ENCODE measurements at regions not wholly inside any gene's neighbourhood (a gene's known extent, or its start where the extent isn't known, plus 50 kb on each side); places are given as distances from the start of the nearest gene placed in this dataset.

GRCh38 chr10:56605051-56605450, 244.0 kb upstream of the ZWINT start:
- no peak for DNase-seq (ENCODE audit: low spot score)

DNA sequence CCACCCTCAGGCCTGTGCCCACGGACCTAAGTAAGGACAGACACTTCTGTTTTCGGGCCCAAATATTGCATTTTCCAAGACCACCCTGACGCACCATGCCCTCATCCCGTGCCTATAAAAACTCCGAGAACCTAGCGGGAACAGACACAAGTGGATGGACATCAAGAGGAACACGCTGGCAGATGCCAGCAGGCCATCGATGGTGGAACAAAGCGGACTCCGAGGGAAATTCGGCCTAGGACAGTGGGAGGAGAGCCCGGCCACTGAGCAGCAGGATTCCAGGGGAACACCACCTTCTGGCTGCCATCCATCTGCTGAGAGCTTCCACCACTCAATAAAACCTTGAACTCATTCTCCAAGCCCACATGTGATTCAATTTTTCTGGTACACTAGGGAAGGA, 243.6 kb upstream of the ZWINT start:
- DNase-seq (ENCODE audit: low spot score): no peak

DNA sequence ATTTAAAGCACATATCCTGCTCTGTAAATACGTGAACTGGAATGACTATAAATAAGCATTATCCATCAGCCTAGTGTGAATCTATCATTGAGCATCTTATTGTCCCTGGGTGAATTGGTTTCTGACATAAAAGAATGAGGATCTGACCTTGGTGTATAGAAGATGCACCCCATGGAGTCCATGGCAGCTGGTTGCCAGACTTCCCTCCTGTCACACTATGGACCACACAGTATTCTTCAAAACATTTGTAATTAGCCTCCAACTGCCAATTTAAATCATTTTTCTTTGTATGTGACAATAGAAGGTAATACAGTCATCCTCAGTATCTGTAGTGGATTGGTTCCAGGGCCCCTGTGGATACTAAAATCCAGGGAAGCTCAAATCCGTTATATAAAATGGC, 238.1 kb upstream of the ZWINT start:
- no peak for DNase-seq (ENCODE audit: low spot score)

DNA sequence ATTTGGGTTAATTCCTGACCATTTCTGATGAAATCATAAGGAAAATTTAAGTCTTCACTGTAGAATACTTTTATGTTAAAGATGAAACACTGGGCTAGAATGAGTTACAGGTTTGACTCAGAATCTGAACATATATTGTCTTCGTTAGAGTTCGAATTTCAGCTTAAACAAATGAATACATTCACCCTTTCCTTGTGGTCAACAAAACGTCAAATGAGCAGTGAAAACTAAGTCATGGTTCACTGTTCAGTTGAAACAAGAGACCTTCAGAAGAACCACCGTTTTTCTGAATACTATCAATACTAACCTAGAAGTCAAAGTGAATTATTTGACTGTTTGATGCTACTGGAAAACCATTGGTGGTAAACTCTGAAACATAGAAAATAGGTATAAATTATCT, 235.2 kb upstream of the ZWINT start:
- DNase-seq (ENCODE audit: low spot score): no peak

GRCh38 chr10:56593120-56593519, 232.1 kb upstream of the ZWINT start:
- no peak for DNase-seq (ENCODE audit: low spot score)

DNA sequence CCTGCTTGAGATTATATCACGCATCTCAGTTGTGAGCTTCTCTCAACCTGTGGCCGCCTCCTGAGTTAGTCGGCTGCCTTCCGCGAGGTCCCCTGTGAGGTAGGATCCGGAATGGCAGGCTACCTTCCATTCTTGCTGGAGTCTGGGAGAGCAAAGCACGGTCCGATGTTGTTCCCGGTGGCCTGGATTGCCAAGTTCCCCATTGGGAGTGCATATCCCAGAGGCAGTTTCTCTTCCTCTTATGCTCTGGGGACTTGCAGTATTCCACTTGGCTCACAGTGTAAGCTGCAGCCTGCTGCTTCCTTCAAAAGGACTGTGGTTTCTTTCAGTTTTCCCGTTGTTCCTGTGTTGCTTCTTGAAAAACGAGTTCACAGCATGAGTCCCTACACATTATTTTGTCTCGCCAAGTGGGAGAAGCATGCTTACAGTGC, 225.4 kb upstream of the ZWINT start:
- DNase-seq (ENCODE audit: low spot score): no peak

GRCh38 chr10:56585447-56586171, 224.6 kb upstream of the ZWINT start:
- no peak for DNase-seq (ENCODE audit: low spot score)

GRCh38 chr10:56583316-56583715, 222.3 kb upstream of the ZWINT start:
- DNase-seq (ENCODE audit: low spot score): no peak

GRCh38 chr10:56567580-56567979, 206.5 kb upstream of the ZWINT start:
- no peak for DNase-seq (ENCODE audit: low spot score)

GRCh38 chr10:56561336-56561735, 200.3 kb upstream of the ZWINT start:
- no peak for DNase-seq (ENCODE audit: low spot score)

DNA sequence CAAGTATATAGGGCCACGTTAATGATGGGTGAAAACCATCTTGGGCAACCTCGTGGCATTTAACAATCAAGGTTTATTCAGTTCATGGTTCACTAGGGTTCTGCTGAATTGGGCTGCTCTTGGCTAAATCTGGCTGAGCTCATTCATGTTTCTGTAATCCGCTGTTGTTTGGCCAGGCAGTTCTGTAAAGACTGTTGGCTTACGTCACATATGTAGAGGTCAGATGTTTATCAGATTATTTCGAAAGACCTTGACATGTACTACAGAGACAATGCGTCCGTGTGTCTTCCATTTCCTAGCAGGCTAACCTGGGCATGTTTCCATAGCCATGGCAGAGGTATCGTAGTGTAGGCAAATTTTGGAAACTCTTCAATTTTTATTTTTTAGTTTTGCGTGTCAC, 190.0 kb upstream of the ZWINT start:
- DNase-seq (ENCODE audit: low spot score): no peak

DNA sequence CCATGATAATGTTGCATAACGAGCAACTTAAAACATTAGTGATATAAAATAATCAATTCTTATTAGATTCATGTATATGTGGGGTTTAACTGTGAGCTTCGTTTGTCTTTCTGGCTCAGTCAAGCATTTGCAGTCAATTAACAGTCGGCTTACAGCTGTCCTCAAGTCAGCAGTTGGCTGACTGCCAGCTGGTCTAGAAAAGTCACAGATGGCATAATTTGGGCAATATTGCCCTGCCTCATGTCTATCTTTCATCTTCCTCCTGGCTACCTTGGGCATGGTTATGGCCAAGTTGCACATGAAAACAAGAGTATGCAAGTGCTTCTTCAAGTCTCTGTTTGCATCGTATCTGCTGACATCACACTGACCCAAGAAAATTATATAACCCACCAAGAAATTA, 186.1 kb upstream of the ZWINT start:
- no peak for DNase-seq (ENCODE audit: low spot score)

DNA sequence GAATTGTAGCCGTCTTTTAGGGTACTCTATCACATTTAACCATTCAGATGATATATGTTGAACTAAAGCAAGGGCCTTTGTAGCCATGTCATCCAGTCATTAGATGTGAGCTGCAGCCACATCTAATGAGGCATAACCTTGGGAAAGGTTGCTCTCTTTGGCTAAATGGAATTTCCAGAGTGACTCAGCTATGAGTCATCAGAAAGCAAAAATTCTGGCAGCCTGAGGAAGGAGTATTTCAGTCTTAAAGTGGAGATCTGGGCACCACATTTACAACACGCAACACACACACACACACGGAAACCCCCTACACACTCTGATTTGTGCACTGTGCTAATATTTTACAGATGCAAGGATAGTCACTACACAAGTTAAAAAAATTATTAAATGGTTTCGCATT, 176.9 kb upstream of the ZWINT start:
- DNase-seq (ENCODE audit: low spot score): no peak

DNA sequence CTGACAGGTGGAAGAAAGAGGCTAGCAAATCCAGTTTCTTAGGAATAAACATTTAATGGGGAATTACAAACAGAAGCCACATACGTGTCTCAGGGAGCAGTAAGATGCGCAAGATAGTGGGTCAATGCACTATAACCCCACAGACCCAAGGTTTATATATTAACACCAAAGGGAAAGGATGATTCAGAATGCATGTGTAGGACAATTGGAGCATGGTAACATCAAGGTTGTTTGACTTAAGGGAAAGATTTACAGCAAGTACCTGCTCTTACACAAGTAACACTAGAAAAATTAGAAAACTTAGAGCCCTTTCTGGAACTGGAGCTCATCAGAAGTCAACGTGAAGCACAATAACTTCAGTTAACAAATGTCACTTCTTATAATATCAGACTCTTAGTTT, 161.1 kb upstream of the ZWINT start:
- DNase-seq (ENCODE audit: low spot score): no peak

DNA sequence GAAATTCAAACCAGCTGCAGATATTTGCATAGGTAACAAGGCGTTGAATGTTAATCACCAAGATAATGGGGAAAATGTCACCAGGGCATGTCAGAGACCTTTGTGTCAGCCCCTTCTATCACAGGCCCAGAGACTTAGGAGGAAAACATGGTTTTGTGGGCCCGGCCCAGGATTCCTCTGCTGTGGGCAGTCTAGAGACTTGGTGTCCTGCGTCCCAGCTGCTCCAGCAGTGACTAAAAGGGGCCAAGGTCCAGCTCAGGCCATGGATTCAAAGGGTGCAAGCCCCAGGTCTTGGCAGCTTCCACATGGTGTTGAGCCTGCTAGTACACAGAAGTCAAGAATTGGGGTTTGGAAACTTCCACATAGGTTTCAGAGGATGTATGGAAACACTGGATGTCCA, 147.5 kb upstream of the ZWINT start:
- DNase-seq (ENCODE audit: low spot score): no peak

- no peak for DNase-seq (ENCODE audit: low spot score)
These were observed 146.0 kb upstream of the ZWINT start for GRCh38 chr10:56507033-56507432.

- no peak for DNase-seq (ENCODE audit: low spot score)
These were observed 144.5 kb upstream of the ZWINT start for GRCh38 chr10:56505555-56505954.

DNA sequence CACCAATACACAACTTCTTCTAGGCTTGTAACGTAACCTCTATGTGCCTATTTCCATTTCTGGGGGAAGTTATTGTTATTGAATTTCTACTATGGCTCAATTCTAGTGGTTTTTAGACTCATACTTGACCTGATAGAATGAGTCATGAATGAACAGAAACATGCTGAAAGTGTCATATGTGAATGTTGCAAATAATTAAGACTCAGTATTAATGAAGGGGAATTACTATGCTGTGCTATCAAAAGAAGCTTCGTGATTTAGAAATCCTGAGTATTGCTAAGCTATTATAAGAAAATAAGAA, 135.1 kb upstream of the ZWINT start:
- no peak for DNase-seq (ENCODE audit: low spot score)

GRCh38 chr10:56487746-56488145, 126.7 kb upstream of the ZWINT start:
- DNase-seq (ENCODE audit: low spot score): no peak

GRCh38 chr10:56481521-56482091, 120.5 kb upstream of the ZWINT start:
- no peak for DNase-seq (ENCODE audit: low spot score)

DNA sequence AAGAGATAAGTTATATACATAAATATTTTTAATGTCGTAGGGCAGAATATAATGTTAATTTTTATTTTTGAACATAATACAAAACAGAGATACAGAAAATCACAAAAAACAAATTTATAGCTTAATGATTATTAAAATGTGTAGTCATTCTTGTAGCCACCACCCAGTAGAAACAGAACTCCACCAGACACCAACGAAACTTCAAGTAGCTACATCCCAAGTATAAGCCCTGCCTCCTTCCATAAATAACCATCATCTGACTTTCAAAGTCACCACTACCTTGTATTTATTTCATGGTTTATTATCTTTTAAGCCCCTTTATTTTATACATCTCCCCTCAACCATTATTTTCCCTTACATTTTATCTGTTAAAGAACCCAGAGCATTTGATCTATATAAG, 111.9 kb upstream of the ZWINT start:
- DNase-seq (ENCODE audit: low spot score): no peak

DNA sequence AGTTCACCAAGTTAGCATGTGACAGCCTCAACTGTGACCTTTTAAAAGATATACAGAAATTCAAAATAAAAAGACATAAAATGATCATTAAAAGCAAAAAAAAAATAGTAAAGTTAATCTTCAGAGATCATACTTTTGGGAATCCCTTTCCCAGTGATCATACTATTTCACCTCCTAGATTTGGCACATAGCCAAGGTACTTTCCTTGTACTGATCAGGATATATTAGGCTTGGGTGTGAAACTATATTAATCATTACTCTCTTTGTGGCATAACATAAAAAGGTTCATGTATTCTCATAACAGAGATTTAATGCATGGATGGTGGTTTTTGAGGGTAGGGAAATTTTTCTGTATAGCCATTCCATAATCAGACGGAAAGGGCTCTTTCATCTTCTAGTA, 109.6 kb upstream of the ZWINT start:
- DNase-seq (ENCODE audit: low spot score): no peak

GRCh38 chr10:56469482-56469881, 108.4 kb upstream of the ZWINT start:
- no peak for DNase-seq (ENCODE audit: low spot score)

GRCh38 chr10:56466005-56466404, 104.9 kb upstream of the ZWINT start:
- DNase-seq (ENCODE audit: low spot score): no peak

Measured in globus pallidus (tissue), 1 donor.